Endothelial cell of umbilical vein (primary cell): ENCODE measurements at regions not wholly inside any gene's neighbourhood (a gene's known extent, or its start where the extent isn't known, plus 50 kb on each side); places are given as distances from the start of the nearest gene placed in this dataset.

Experiments used
- BruUV-seq: library from RNA; stranded (reverse); fragments of 400-500 nt; replicated peaks from 2 replicates; lab custom pipeline; 2021; lab: Mats Ljungman, UMichigan
- CTCF ChIA-PET: fragments of 300-600, 350-600 bp; sonication (Branson Sonifier 250); formaldehyde crosslinking; loops from one replicate; lab custom pipeline; 2021; ENCODE audit warnings: antibody characterized with exemption, inconsistent platforms; lab: Charles Lee
- POLR2A ChIA-PET: fragments of 300-600, 350-600 bp; sonication (Branson Sonifier 250); formaldehyde crosslinking; loops from one replicate; lab custom pipeline; 2021; ENCODE audit warnings: antibody characterized with exemption, inconsistent platforms; lab: Charles Lee
- DNase-seq: peaks from one replicate; pipeline ENCODE4 v3.0.0-alpha.2; 2011; ENCODE audit warnings: low read depth, low spot score
- FAIRE-seq: peaks from 2 replicates; lab custom pipeline; 2011; peaks lifted over from hg19 to GRCh38; lab: Jason Lieb, UNC
- H2AFZ ChIP-seq: 2 replicates; pipeline ENCODE4 v1.6.0; 2012; ENCODE audit warnings: low read depth, low read length, control low read depth, inconsistent platforms
- H3K27ac ChIP-seq: 2 replicates; pipeline ENCODE4 v1.5.1; 2011; ENCODE audit warnings: low read depth, mild to moderate bottlenecking, control low read depth, low read length, moderate library complexity; ENCODE audit not compliant: insufficient read depth
- H3K27me3 ChIP-seq, 2 experiments: 2 replicates each; pipeline versions ENCODE4 v1.6.0 to v1.6.1; 2011; ENCODE audit warnings: low read length in 2 of 2, mixed read lengths in 1 of 2; ENCODE audit not compliant: control insufficient read depth in 2 of 2, insufficient read depth in 2 of 2
- H3K36me3 ChIP-seq, 2 experiments: 2 replicates in 1 of 2; 3 replicates in 1 of 2; pipeline ENCODE4 v1.5.1; 2011; ENCODE audit warnings: low read length in 2 of 2, mild to moderate bottlenecking in 1 of 2, moderate library complexity in 1 of 2; ENCODE audit not compliant: control insufficient read depth in 2 of 2, insufficient read depth in 2 of 2; ENCODE audit errors: extremely low read depth in 1 of 2
- H3K4me1 ChIP-seq: 3 replicates; pipeline ENCODE4 v1.5.1; 2011; ENCODE audit warnings: mild to moderate bottlenecking, low read length; ENCODE audit not compliant: control insufficient read depth, insufficient read depth; ENCODE audit errors: extremely low read depth
- H3K4me2 ChIP-seq: 2 replicates; pipeline ENCODE4 v1.6.1; 2011; ENCODE audit warnings: low read length, control low read depth, mixed read lengths; ENCODE audit not compliant: insufficient read depth
- H3K4me3 ChIP-seq, 3 experiments: fragments of 200-600 bp in 1 of 3; sonication (generic), shearing (Covaris generic) in 1 of 3; replicated peaks in 1 of 3; 2 replicates each; pipeline ENCODE4 v1.5.1; 2011 to 2016; ENCODE audit warnings: control low read depth in 3 of 3, low read length in 3 of 3, mild to moderate bottlenecking in 2 of 3, inconsistent platforms in 1 of 3, low read depth in 1 of 3, moderate library complexity in 1 of 3; ENCODE audit not compliant: insufficient read depth in 1 of 3
- H3K79me2 ChIP-seq: 2 replicates; pipeline ENCODE4 v1.6.0; 2012; ENCODE audit warnings: low read length, inconsistent platforms; ENCODE audit not compliant: control insufficient read depth, insufficient read depth
- H3K9ac ChIP-seq: replicated peaks from 2 replicates; pipeline ENCODE3; 2011; ENCODE audit warnings: low read length, control low read depth; ENCODE audit not compliant: insufficient read depth; ENCODE audit errors: extremely low read depth
- H3K9me1 ChIP-seq: replicated peaks from 3 replicates; pipeline ENCODE4 v1.6.0; 2011; ENCODE audit warnings: mild to moderate bottlenecking, low read length; ENCODE audit not compliant: control insufficient read depth, insufficient read depth; ENCODE audit errors: extremely low read depth
- H3K9me3 ChIP-seq: replicated peaks from 2 replicates; pipeline ENCODE4 v1.5.1; 2012; ENCODE audit warnings: low read length, inconsistent platforms; ENCODE audit not compliant: control insufficient read depth, insufficient read depth
- H4K20me1 ChIP-seq: replicated peaks from 2 replicates; pipeline ENCODE3; 2011; ENCODE audit warnings: mild to moderate bottlenecking, low read length; ENCODE audit not compliant: control insufficient read depth, insufficient read depth; ENCODE audit errors: extremely low read depth
- CTCF ChIP-seq, 2 donors: IDR thresholded peaks; 1 replicate in 1 of 2; 2 replicates in 1 of 2; pipeline ENCODE4 v1.5.1; 2011; ENCODE audit warnings: low read length in 2 of 2, mild to moderate bottlenecking in 2 of 2, moderate library complexity in 2 of 2, control low read depth in 1 of 2, inconsistent platforms in 1 of 2, low read depth in 1 of 2; ENCODE audit not compliant: insufficient read depth in 1 of 2; ENCODE audit errors: extremely low read depth in 1 of 2
- EZH2 ChIP-seq: IDR thresholded peaks from 2 replicates; pipeline ENCODE4 v1.6.1; 2012; ENCODE audit warnings: borderline replicate concordance, low read depth, mild to moderate bottlenecking, moderate library complexity, low read length, inconsistent platforms; ENCODE audit not compliant: severe bottlenecking
- GATA2 ChIP-seq: IDR thresholded peaks from 2 replicates; pipeline ENCODE4 v1.7.0; 2011; ENCODE audit warnings: low read depth, mild to moderate bottlenecking, moderate library complexity, mixed read lengths, low read length; ENCODE audit not compliant: insufficient read length, insufficient read depth
- JUN ChIP-seq: IDR thresholded peaks from 2 replicates; pipeline ENCODE4 v1.6.1; 2011; ENCODE audit warnings: borderline replicate concordance, low read depth; ENCODE audit not compliant: insufficient read length, insufficient read depth
- MYC ChIP-seq: IDR thresholded peaks from one replicate; pipeline ENCODE4 v1.6.1; 2011; ENCODE audit warnings: mild to moderate bottlenecking, low read depth, low read length
- POLR2A ChIP-seq: IDR thresholded peaks from 2 replicates; pipeline ENCODE4 v1.6.1; 2012; ENCODE audit warnings: low read depth, mild to moderate bottlenecking, control low read depth, low read length
- POLR2AphosphoS5 ChIP-seq: IDR thresholded peaks from 2 replicates; pipeline ENCODE4 v1.6.1; 2012; ENCODE audit warnings: low read depth, mild to moderate bottlenecking, control low read depth, low read length, moderate library complexity; ENCODE audit not compliant: insufficient read depth
- dilution Hi-C: fragments of 300-500 bp; cut with MboI; formaldehyde crosslinking; loops from one replicate; pipeline ENCODE4 v1.15.0; 2019; ENCODE audit warnings: low sequenced_read_pairs; ENCODE audit not compliant: extremely low pct_ligation_motif_present
- intact Hi-C: fragments of 100-400 bp; cut with micrococcal nuclease; formaldehyde crosslinking; loops from one replicate; pipeline ENCODE4 v1.10.0; 2022
- TF ChIP-seq, protein P1 (sequence below): IDR thresholded peaks from 2 replicates; pipeline ENCODE4 v1.6.1; 2011; ENCODE audit not compliant: insufficient read depth, insufficient read length

- ChIA-PET CTCF (interaction anchor here (1.0 to 1.2 kb wide), 3 partner anchors 136 to 849 kb away, joined by 3 to 5 read pairs (median 4); no protein-coding TSS in a partner anchor), POLR2A (no interaction called here)
- intact Hi-C loops = no loop called here
- no peak for FAIRE-seq
- no peak overlapping the region for H3K9ac ChIP-seq
- H4K20me1 ChIP-seq = no peaks in the 10 kb centered on the region
- no peak overlapping the region for H2AFZ ChIP-seq
- DNase-seq = no peak
- dilution Hi-C loops = no loop called here
- H3K36me3 ChIP-seq = no peaks in the 10 kb centered on the region
- H3K4me1 ChIP-seq = no peaks in the 10 kb centered on the region
- no peak overlapping the region for H3K4me2 ChIP-seq
- H3K9me3 ChIP-seq = no peaks in the 10 kb centered on the region
- no peaks in the 10 kb centered on the region for H3K79me2 ChIP-seq
- H3K27ac ChIP-seq = no peak overlapping the region
- H3K4me3 ChIP-seq = no peak overlapping the region
- H3K27me3 ChIP-seq = no peaks in the 10 kb centered on the region
- TF ChIP-seq MYC = no peak
- TF ChIP-seq JUN = no peak
- no peak for TF ChIP-seq POLR2A
- no peak for TF ChIP-seq GATA2
- no peak for TF ChIP-seq POLR2AphosphoS5
- TF ChIP-seq, protein P1, sequence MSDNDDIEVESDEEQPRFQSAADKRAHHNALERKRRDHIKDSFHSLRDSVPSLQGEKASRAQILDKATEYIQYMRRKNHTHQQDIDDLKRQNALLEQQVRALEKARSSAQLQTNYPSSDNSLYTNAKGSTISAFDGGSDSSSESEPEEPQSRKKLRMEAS = no peak
- no peak for TF ChIP-seq EZH2
- no peak for TF ChIP-seq CTCF (IDR thresholded peaks at IDR 0.05; ENCODE audit: extremely low read depth in 1 of 2, insufficient read depth in 1 of 2, low read depth in 1 of 2, low read length in 2 of 2)
- no TSS peak for BruUV-seq
- no peaks in the 10 kb centered on the region for H3K9me1 ChIP-seq
Observed at GRCh38 chr7:46772776-46773175, 809.1 kb downstream of the TNS3 start.
